ENCODE measurements at regions not wholly inside any gene's neighbourhood (a gene's known extent, or its start where the extent isn't known, plus 50 kb on each side); places are given as distances from the start of the nearest gene placed in this dataset.
"Not testable (repeated sequence)": the region's sequence is repeated elsewhere in the genome, so short reads cannot be mapped to it uniquely, and the experiment has no call there.

GRCh38 chr5:17978954-17979353, 344.7 kb downstream of the TAF11L14 start:
- ATAC-seq (ENCODE audit: insufficient read depth, low read depth) (no peak), DNase-seq (no peak)
- H3K79me2 ChIP-seq (ENCODE audit: insufficient read depth, low read length) = no peaks in the 10 kb centered on the region
- H3K36me3 ChIP-seq (ENCODE audit: insufficient read depth, low read length) = no peaks in the 10 kb centered on the region
- H3K4me2 ChIP-seq (ENCODE audit: insufficient read depth, low read length) = no peak overlapping the region
- H3K9ac ChIP-seq (ENCODE audit: low read depth, low read length) = no peak overlapping the region
- H3K4me1 ChIP-seq (ENCODE audit: insufficient read depth, low read length) = no peaks in the 10 kb centered on the region
- no peaks in the 10 kb centered on the region for H3K9me3 ChIP-seq (ENCODE audit: insufficient read depth, low read length, severe bottlenecking)
- H3K27me3 ChIP-seq (ENCODE audit: insufficient read depth, low read length, poor library complexity) = no peaks in the 10 kb centered on the region
- TF ChIP-seq EZH2 (IDR thresholded peaks at IDR 0.05; ENCODE audit: borderline replicate concordance, low read depth, low read length, severe bottlenecking) (no peak), CTCF (IDR thresholded peaks at IDR 0.05; ENCODE audit: borderline replicate concordance, extremely low read depth, low read length, poor library complexity, severe bottlenecking) (no peak)
- no peak overlapping the region for H2AFZ ChIP-seq (ENCODE audit: low read depth, low read length)
- H3K27ac ChIP-seq (ENCODE audit: low read length) = no peak overlapping the region
- H3K4me3 ChIP-seq (ENCODE audit: low read depth in 1 of 2, low read length in 2 of 2) = no peak overlapping the region
- no peaks in the 10 kb centered on the region for H4K20me1 ChIP-seq (ENCODE audit: insufficient read depth, low read length)

- H3K4me2 ChIP-seq (ENCODE audit: insufficient read depth, low read length); H3K4me3 ChIP-seq (ENCODE audit: low read depth in 1 of 2, low read length in 2 of 2); H4K20me1 ChIP-seq (ENCODE audit: insufficient read depth, low read length); H2AFZ ChIP-seq (ENCODE audit: low read depth, low read length); H3K27ac ChIP-seq (ENCODE audit: low read length); DNase-seq; H3K36me3 ChIP-seq (ENCODE audit: insufficient read depth, low read length); H3K27me3 ChIP-seq (ENCODE audit: insufficient read depth, low read length, poor library complexity); H3K9ac ChIP-seq (ENCODE audit: low read depth, low read length); ATAC-seq (ENCODE audit: insufficient read depth, low read depth); H3K79me2 ChIP-seq (ENCODE audit: insufficient read depth, low read length); H3K9me3 ChIP-seq (ENCODE audit: insufficient read depth, low read length, severe bottlenecking); H3K4me1 ChIP-seq (ENCODE audit: insufficient read depth, low read length): not testable (repeated sequence)
Observed at GRCh38 chr5:17982626-17983025, 348.4 kb downstream of the TAF11L14 start.

- Histone ChIP-seq H3K36me3 (ENCODE audit: insufficient read depth, low read length) (no peaks in the 10 kb centered on the region), H3K27me3 (ENCODE audit: insufficient read depth, low read length, poor library complexity) (no peaks in the 10 kb centered on the region), H3K4me2 (ENCODE audit: insufficient read depth, low read length) (no peak overlapping the region), H3K27ac (ENCODE audit: low read length) (no peak overlapping the region), H3K79me2 (ENCODE audit: insufficient read depth, low read length) (no peaks in the 10 kb centered on the region), H4K20me1 (ENCODE audit: insufficient read depth, low read length) (no peaks in the 10 kb centered on the region), H3K9ac (ENCODE audit: low read depth, low read length) (no peak overlapping the region), H3K9me3 (ENCODE audit: insufficient read depth, low read length, severe bottlenecking) (no peaks in the 10 kb centered on the region), H3K4me1 (ENCODE audit: insufficient read depth, low read length) (no peaks in the 10 kb centered on the region), H2AFZ (ENCODE audit: low read depth, low read length) (no peak overlapping the region), H3K4me3 (ENCODE audit: low read depth in 1 of 2, low read length in 2 of 2) (no peak overlapping the region)
- TF ChIP-seq CTCF (IDR thresholded peaks at IDR 0.05; ENCODE audit: borderline replicate concordance, extremely low read depth, low read length, poor library complexity, severe bottlenecking) (no peak), EZH2 (IDR thresholded peaks at IDR 0.05; ENCODE audit: borderline replicate concordance, low read depth, low read length, severe bottlenecking) (no peak)
- DNase-seq (no peak), ATAC-seq (ENCODE audit: insufficient read depth, low read depth) (no peak)
Observed at GRCh38 chr5:17989036-17989435, 354.8 kb downstream of the TAF11L14 start.

GRCh38 chr5:17989567-17990563, 355.6 kb downstream of the TAF11L14 start:
- no peaks in the 10 kb centered on the region for H3K9me3 ChIP-seq (ENCODE audit: insufficient read depth, low read length, severe bottlenecking)
- no peaks in the 10 kb centered on the region for H3K79me2 ChIP-seq (ENCODE audit: insufficient read depth, low read length)
- no peaks in the 10 kb centered on the region for H4K20me1 ChIP-seq (ENCODE audit: insufficient read depth, low read length)
- no peaks in the 10 kb centered on the region for H3K27me3 ChIP-seq (ENCODE audit: insufficient read depth, low read length, poor library complexity)
- H3K9ac ChIP-seq (ENCODE audit: low read depth, low read length) = no peak overlapping the region
- ATAC-seq (ENCODE audit: insufficient read depth, low read depth) (no peak), DNase-seq (no peak)
- H3K27ac ChIP-seq (ENCODE audit: low read length) = no peak overlapping the region
- no peak overlapping the region for H3K4me2 ChIP-seq (ENCODE audit: insufficient read depth, low read length)
- no peaks in the 10 kb centered on the region for H3K4me1 ChIP-seq (ENCODE audit: insufficient read depth, low read length)
- no peak for TF ChIP-seq EZH2 (IDR thresholded peaks at IDR 0.05; ENCODE audit: borderline replicate concordance, low read depth, low read length, severe bottlenecking)
- no peak for TF ChIP-seq CTCF (IDR thresholded peaks at IDR 0.05; ENCODE audit: borderline replicate concordance, extremely low read depth, low read length, poor library complexity, severe bottlenecking)
- no peak overlapping the region for H3K4me3 ChIP-seq (ENCODE audit: low read depth in 1 of 2, low read length in 2 of 2)
- H3K36me3 ChIP-seq (ENCODE audit: insufficient read depth, low read length) = no peaks in the 10 kb centered on the region
- no peak overlapping the region for H2AFZ ChIP-seq (ENCODE audit: low read depth, low read length)

Measured in DND-41 (cell line).